Mucosa of rectum (tissue), 2 donors: ENCODE measurements at regions not wholly inside any gene's neighbourhood (a gene's known extent, or its start where the extent isn't known, plus 50 kb on each side); places are given as distances from the start of the nearest gene placed in this dataset.

Source experiments
- H3K27ac ChIP-seq, 2 donors: one replicate each; pipeline ENCODE4 v1.7.0; 2013; ENCODE audit warnings: inconsistent platforms in 2 of 2, low read depth in 2 of 2, low read length in 2 of 2
- H3K27me3 ChIP-seq, 2 donors: one replicate each; pipeline ENCODE4 v1.7.0; 2013; ENCODE audit warnings: low read length in 2 of 2; ENCODE audit not compliant: control insufficient read depth in 2 of 2, insufficient read depth in 2 of 2
- H3K36me3 ChIP-seq, 2 donors: one replicate each; pipeline ENCODE4 v1.7.0; 2013; ENCODE audit warnings: low read length in 2 of 2; ENCODE audit not compliant: control insufficient read depth in 2 of 2, insufficient read depth in 2 of 2
- H3K4me1 ChIP-seq, 2 donors: one replicate each; pipeline ENCODE4 v1.7.0; 2013; ENCODE audit warnings: low read length in 2 of 2, mild to moderate bottlenecking in 1 of 2; ENCODE audit not compliant: control insufficient read depth in 2 of 2, insufficient read depth in 2 of 2
- H3K4me3 ChIP-seq, 2 donors: one replicate each; pipeline ENCODE4 v1.7.0; 2013; ENCODE audit warnings: low read length in 2 of 2
- H3K9ac ChIP-seq, 2 donors: one replicate each; pipeline ENCODE4 v1.7.0; 2013; ENCODE audit warnings: low read length in 2 of 2, low read depth in 1 of 2, mild to moderate bottlenecking in 1 of 2
- H3K9me3 ChIP-seq, 2 donors: one replicate each; pipeline ENCODE4 v1.7.0; 2013; ENCODE audit warnings: low read length in 2 of 2; ENCODE audit not compliant: control insufficient read depth in 2 of 2
- donor health status: healthy.
- donor health status: Normal muscosa, but diverticular disease.

- Histone ChIP-seq H3K9ac (no peak overlapping the region), H3K9me3 (no peaks in the 10 kb centered on the region), H3K27me3 (no peaks in the 10 kb centered on the region), H3K4me3 (no peak overlapping the region), H3K36me3 (no peaks in the 10 kb centered on the region), H3K4me1 (no peaks in the 10 kb centered on the region), H3K27ac (no peak overlapping the region)
These were observed 70.1 kb upstream of the HIF1A start for GRCh38 chr14:61625165-61625564.

- Histone ChIP-seq H3K4me1 (peaks cover 0 to 2% of the 10 kb centered on the region in 2 donors), H3K36me3 (no peaks in the 10 kb centered on the region), H3K27ac (no peak overlapping the region), H3K9me3 (no peaks in the 10 kb centered on the region), H3K9ac (no peak overlapping the region), H3K27me3 (no peaks in the 10 kb centered on the region), H3K4me3 (no peak overlapping the region)
These were observed 67.7 kb upstream of the HIF1A start for GRCh38 chr14:61627612-61628011.

GRCh38 chr14:61628016-61628725 is 67.1 kb upstream of the HIF1A start:
- H3K9me3 ChIP-seq, result no peaks in the 10 kb centered on the region
- H3K36me3 ChIP-seq, result no peaks in the 10 kb centered on the region
- no peak overlapping the region for H3K27ac ChIP-seq
- H3K9ac ChIP-seq, result no peak overlapping the region
- no peaks in the 10 kb centered on the region for H3K27me3 ChIP-seq
- peaks cover 0 to 2% of the 10 kb centered on the region in 2 donors for H3K4me1 ChIP-seq
- H3K4me3 ChIP-seq, result no peak overlapping the region

- Histone ChIP-seq H3K27ac (no peak overlapping the region), H3K4me3 (no peak overlapping the region), H3K9ac (no peak overlapping the region), H3K36me3 (no peaks in the 10 kb centered on the region), H3K9me3 (no peaks in the 10 kb centered on the region), H3K27me3 (no peaks in the 10 kb centered on the region), H3K4me1 (peaks cover 0 to 2% of the 10 kb centered on the region in 2 donors)
These were observed 64.8 kb upstream of the HIF1A start for GRCh38 chr14:61630399-61631044.

GRCh38 chr14:61631045-61631687 is 64.1 kb upstream of the HIF1A start:
- Histone ChIP-seq H3K9me3 (no peaks in the 10 kb centered on the region), H3K9ac (no peak overlapping the region), H3K27ac (no peak overlapping the region), H3K4me1 (peaks cover 0 to 2% of the 10 kb centered on the region in 2 donors), H3K27me3 (no peaks in the 10 kb centered on the region), H3K4me3 (no peak overlapping the region), H3K36me3 (no peaks in the 10 kb centered on the region)

- Histone ChIP-seq H3K4me1 (peaks cover 0 to 9% of the 10 kb centered on the region in 2 donors), H3K27ac (no peak overlapping the region), H3K36me3 (no peaks in the 10 kb centered on the region), H3K4me3 (no peak overlapping the region), H3K27me3 (no peaks in the 10 kb centered on the region), H3K9me3 (no peaks in the 10 kb centered on the region), H3K9ac (no peak overlapping the region)
These were observed 62.9 kb upstream of the HIF1A start for GRCh38 chr14:61632401-61632800.

GRCh38 chr14:61632807-61633206 is 62.5 kb upstream of the HIF1A start:
- H3K9ac ChIP-seq, result no peak overlapping the region
- no peaks in the 10 kb centered on the region for H3K9me3 ChIP-seq
- no peak overlapping the region for H3K27ac ChIP-seq
- H3K27me3 ChIP-seq, result no peaks in the 10 kb centered on the region
- H3K4me1 ChIP-seq, result peaks cover 3 to 13% of the 10 kb centered on the region in 2 donors
- no peaks in the 10 kb centered on the region for H3K36me3 ChIP-seq
- H3K4me3 ChIP-seq, result no peak overlapping the region

GRCh38 chr14:61636291-61636690 is 59.0 kb upstream of the HIF1A start:
- no peak overlapping the region for H3K9ac ChIP-seq
- no peaks in the 10 kb centered on the region for H3K36me3 ChIP-seq
- H3K27ac ChIP-seq, result no peak overlapping the region
- peaks cover 5 to 21% of the 10 kb centered on the region in 2 donors for H3K4me1 ChIP-seq
- no peaks in the 10 kb centered on the region for H3K9me3 ChIP-seq
- no peak overlapping the region for H3K4me3 ChIP-seq
- no peaks in the 10 kb centered on the region for H3K27me3 ChIP-seq

GRCh38 chr14:61636779-61637178 is 58.5 kb upstream of the HIF1A start:
- Histone ChIP-seq H3K9me3 (no peaks in the 10 kb centered on the region), H3K27ac (no peak overlapping the region), H3K9ac (no peak overlapping the region), H3K36me3 (no peaks in the 10 kb centered on the region), H3K4me1 (peaks cover 5 to 20% of the 10 kb centered on the region in 2 donors), H3K27me3 (no peaks in the 10 kb centered on the region), H3K4me3 (no peak overlapping the region)
